H1 (cell line): ENCODE measurements at regions not wholly inside any gene's neighbourhood (a gene's known extent, or its start where the extent isn't known, plus 50 kb on each side); places are given as distances from the start of the nearest gene placed in this dataset.

ENCODE experiments used
- CTCF ChIA-PET: fragments of 300-600 bp; sonication (Branson Sonifier 250); formaldehyde crosslinking; loops from one replicate; lab custom pipeline; 2021; ENCODE audit not compliant: partially characterized antibody; lab: Charles Lee
- POLR2A ChIA-PET: fragments of 300-600 bp; sonication (Branson Sonifier 250); formaldehyde crosslinking; loops from one replicate; lab custom pipeline; 2021; ENCODE audit warnings: inconsistent platforms; ENCODE audit not compliant: partially characterized antibody; lab: Charles Lee
- DNase-seq, 2 experiments: peaks; one replicate each; pipeline versions ENCODE4 v3.0.0 to v3.0.0-alpha.2; 2010 to 2022; ENCODE audit warnings: low spot score in 2 of 2, low read depth in 1 of 2, mixed read lengths in 1 of 2
- FAIRE-seq: peaks from 2 replicates; lab custom pipeline; 2011; peaks lifted over from hg19 to GRCh38; lab: Jason Lieb, UNC
- H2AFZ ChIP-seq: 2 replicates; pipeline ENCODE4 v1.8.1; 2012; ENCODE audit warnings: low read length, inconsistent platforms
- H2AK5ac ChIP-seq: 2 replicates; pipeline ENCODE4 v1.6.1; 2013; ENCODE audit warnings: low read depth, low read length
- H2BK120ac ChIP-seq: replicated peaks from 2 replicates; pipeline ENCODE3; 2013; ENCODE audit warnings: low read depth, low read length, inconsistent platforms
- H2BK12ac ChIP-seq: 2 replicates; pipeline ENCODE4 v1.6.1; 2013; ENCODE audit warnings: low read depth, low read length
- H2BK15ac ChIP-seq: 2 replicates; pipeline ENCODE4 v1.6.1; 2013; ENCODE audit warnings: low read length
- H2BK20ac ChIP-seq: 2 replicates; pipeline ENCODE4 v1.6.1; 2013; ENCODE audit warnings: low read length
- H2BK5ac ChIP-seq: 2 replicates; pipeline ENCODE4 v1.6.1; 2013; ENCODE audit warnings: low read depth, low read length
- H3K14ac ChIP-seq: 2 replicates; pipeline ENCODE4 v1.6.1; 2013; ENCODE audit warnings: inconsistent platforms; ENCODE audit not compliant: insufficient read length
- H3K18ac ChIP-seq: 2 replicates; pipeline ENCODE4 v1.6.1; 2013; ENCODE audit warnings: low read length; ENCODE audit errors: extremely low read depth
- H3K23ac ChIP-seq: 2 replicates; pipeline ENCODE4 v1.6.1; 2013; ENCODE audit warnings: inconsistent platforms; ENCODE audit not compliant: insufficient read length
- H3K23me2 ChIP-seq: 2 replicates; pipeline ENCODE4 v1.6.1; 2013; ENCODE audit warnings: low read depth, low read length
- H3K27ac ChIP-seq: 2 replicates; pipeline ENCODE4 v1.6.1; 2011; ENCODE audit warnings: low read depth, low read length, inconsistent platforms
- H3K27me3 ChIP-seq, 4 experiments: replicated peaks in 1 of 4; 1 replicate in 1 of 4; 2 replicates in 3 of 4; pipeline versions ENCODE4 v1.6.1 to v1.8.1; 2011 to 2013; ENCODE audit warnings: low read length in 3 of 4, mild to moderate bottlenecking in 3 of 4, inconsistent platforms in 2 of 4, mixed read lengths in 2 of 4, moderate library complexity in 1 of 4; ENCODE audit not compliant: control insufficient read depth in 3 of 4, insufficient read depth in 3 of 4; ENCODE audit errors: extremely low read depth in 1 of 4
- H3K36me3 ChIP-seq, 4 experiments: 2 replicates each; pipeline versions ENCODE4 v1.6.1 to v1.8.1; 2011 to 2013; ENCODE audit warnings: mild to moderate bottlenecking in 4 of 4, low read length in 3 of 4, moderate library complexity in 2 of 4, control low read depth in 1 of 4, inconsistent platforms in 1 of 4; ENCODE audit not compliant: insufficient read depth in 4 of 4, control insufficient read depth in 2 of 4
- H3K4ac ChIP-seq: replicated peaks from 2 replicates; pipeline ENCODE3; 2013; ENCODE audit warnings: low read length, low read depth, mixed read lengths, inconsistent platforms; ENCODE audit not compliant: insufficient read length
- H3K4me1 ChIP-seq, 4 experiments: replicated peaks in 1 of 4; 1 replicate in 1 of 4; 2 replicates in 3 of 4; pipeline versions ENCODE4 v1.6.1 to v1.8.1; 2011 to 2013; ENCODE audit warnings: low read length in 3 of 4, inconsistent platforms in 2 of 4, mixed read lengths in 1 of 4; ENCODE audit not compliant: insufficient read depth in 4 of 4, control insufficient read depth in 3 of 4
- H3K4me2 ChIP-seq, 2 experiments: 2 replicates each; pipeline versions ENCODE4 v1.6.1 to v1.8.1; 2011 to 2013; ENCODE audit warnings: low read depth in 2 of 2, low read length in 2 of 2, control low read depth in 1 of 2, inconsistent platforms in 1 of 2, mild to moderate bottlenecking in 1 of 2; ENCODE audit not compliant: insufficient read depth in 1 of 2
- H3K4me3 ChIP-seq, 4 experiments: fragments of 200-600, 300-600 bp in 1 of 4; sonication (generic), shearing (Covaris generic), sonication (Bioruptor Twin) in 1 of 4; 2 replicates each; pipeline versions ENCODE4 v1.5.1 to v1.8.1; 2011 to 2016; ENCODE audit warnings: low read length in 4 of 4, low read depth in 3 of 4, control low read depth in 2 of 4, inconsistent platforms in 2 of 4, mild to moderate bottlenecking in 2 of 4, mixed read lengths in 1 of 4, moderate library complexity in 1 of 4; ENCODE audit not compliant: insufficient read depth in 2 of 4; ENCODE audit errors: extremely low read depth in 1 of 4
- H3K56ac ChIP-seq: replicated peaks from 2 replicates; pipeline ENCODE3; 2013; ENCODE audit warnings: low read depth, mild to moderate bottlenecking, mixed read lengths, low read length, inconsistent platforms; ENCODE audit not compliant: insufficient read length
- H3K79me1 ChIP-seq: 2 replicates; pipeline ENCODE4 v1.6.1; 2013; ENCODE audit warnings: low read depth, low read length, control low read depth
- H3K79me2 ChIP-seq, 2 experiments: 2 replicates each; pipeline versions ENCODE4 v1.6.1 to v1.8.1; 2012 to 2013; ENCODE audit warnings: low read length in 2 of 2, mild to moderate bottlenecking in 2 of 2, inconsistent platforms in 1 of 2; ENCODE audit not compliant: insufficient read depth in 2 of 2, control insufficient read depth in 1 of 2
- H3K9ac ChIP-seq, 4 experiments: replicated peaks in 1 of 4; 1 replicate in 1 of 4; 2 replicates in 3 of 4; pipeline versions ENCODE4 v1.6.1 to v1.8.1; 2011 to 2013; ENCODE audit warnings: low read depth in 3 of 4, low read length in 3 of 4, control low read depth in 2 of 4, mild to moderate bottlenecking in 2 of 4, moderate library complexity in 2 of 4, inconsistent platforms in 1 of 4; ENCODE audit errors: extremely low read depth in 1 of 4
- H3K9me3 ChIP-seq, 2 experiments: 2 replicates each; pipeline versions ENCODE4 v1.6.1 to v1.8.1; 2012 to 2013; ENCODE audit warnings: mild to moderate bottlenecking in 2 of 2, moderate library complexity in 2 of 2, control low read depth in 1 of 2, inconsistent platforms in 1 of 2, low read depth in 1 of 2, low read length in 1 of 2, mixed read lengths in 1 of 2; ENCODE audit not compliant: insufficient read depth in 2 of 2
- H4K20me1 ChIP-seq, 2 experiments: replicated peaks in 1 of 2; 2 replicates each; pipeline versions ENCODE3 to v1.8.1; 2011 to 2013; ENCODE audit warnings: inconsistent platforms in 2 of 2, low read length in 2 of 2, mild to moderate bottlenecking in 1 of 2; ENCODE audit not compliant: insufficient read depth in 2 of 2, control insufficient read depth in 1 of 2
- H4K5ac ChIP-seq: 2 replicates; pipeline ENCODE4 v1.6.1; 2013; ENCODE audit warnings: low read length, low read depth, mixed read lengths, inconsistent platforms; ENCODE audit not compliant: insufficient read length
- H4K8ac ChIP-seq: 2 replicates; pipeline ENCODE4 v1.8.0; 2013; ENCODE audit warnings: mild to moderate bottlenecking, moderate library complexity, low read length, inconsistent platforms; ENCODE audit not compliant: insufficient read depth; ENCODE audit errors: extremely low read depth
- H4K91ac ChIP-seq: replicated peaks from 2 replicates; pipeline ENCODE3; 2013; ENCODE audit warnings: low read length, mixed read lengths, inconsistent platforms; ENCODE audit not compliant: insufficient read length
- CREB1 ChIP-seq: IDR thresholded peaks from 2 replicates; pipeline ENCODE4 v1.6.1; 2012; ENCODE audit warnings: inconsistent platforms
- JUND ChIP-seq: IDR thresholded peaks from 2 replicates; pipeline ENCODE4 v1.6.1; 2011; ENCODE audit warnings: mild to moderate bottlenecking, improper control_type of control experiment, low read length
- NANOG ChIP-seq: IDR thresholded peaks from 2 replicates; pipeline ENCODE4 v1.6.1; 2011; ENCODE audit warnings: low read length, low read depth, mild to moderate bottlenecking, inconsistent platforms; ENCODE audit not compliant: insufficient read depth, poor library complexity, severe bottlenecking
- SIN3A ChIP-seq, 2 experiments: IDR thresholded peaks in 1 of 2; conservative IDR thresholded peaks in 1 of 2; 2 replicates each; pipeline ENCODE4 v1.6.1; 2011 to 2012; ENCODE audit warnings: low read length in 2 of 2, improper control_type of control experiment in 1 of 2, low read depth in 1 of 2, mild to moderate bottlenecking in 1 of 2
- TBP ChIP-seq: IDR thresholded peaks from 2 replicates; pipeline ENCODE4 v1.6.1; 2011; ENCODE audit warnings: low read depth, low read length, improper control_type of control experiment
- TCF12 ChIP-seq: IDR thresholded peaks from 2 replicates; pipeline ENCODE4 v1.6.1; 2011; ENCODE audit warnings: low read depth, mild to moderate bottlenecking, low read length
- WGBS, 2 experiments: shearing (Covaris generic) in 1 of 2; methylation state at CpG; one replicate each; pipeline versions ENCODE4 v1.1.6 to v1.1.7; 2013 to 2015; ENCODE audit warnings: low lambda C conversion rate in 2 of 2, mixed read lengths in 2 of 2, inconsistent platforms in 1 of 2, low coverage in 1 of 2, missing lambda C conversion rate in 1 of 2; ENCODE audit not compliant: insufficient replicate concordance in 2 of 2, insufficient coverage in 1 of 2, insufficient read length in 1 of 2; ENCODE audit errors: extremely low coverage in 1 of 2, missing lambda C conversion rate in 1 of 2; 5-methylcytosine and 5-hydroxymethylcytosine counted together

DNA sequence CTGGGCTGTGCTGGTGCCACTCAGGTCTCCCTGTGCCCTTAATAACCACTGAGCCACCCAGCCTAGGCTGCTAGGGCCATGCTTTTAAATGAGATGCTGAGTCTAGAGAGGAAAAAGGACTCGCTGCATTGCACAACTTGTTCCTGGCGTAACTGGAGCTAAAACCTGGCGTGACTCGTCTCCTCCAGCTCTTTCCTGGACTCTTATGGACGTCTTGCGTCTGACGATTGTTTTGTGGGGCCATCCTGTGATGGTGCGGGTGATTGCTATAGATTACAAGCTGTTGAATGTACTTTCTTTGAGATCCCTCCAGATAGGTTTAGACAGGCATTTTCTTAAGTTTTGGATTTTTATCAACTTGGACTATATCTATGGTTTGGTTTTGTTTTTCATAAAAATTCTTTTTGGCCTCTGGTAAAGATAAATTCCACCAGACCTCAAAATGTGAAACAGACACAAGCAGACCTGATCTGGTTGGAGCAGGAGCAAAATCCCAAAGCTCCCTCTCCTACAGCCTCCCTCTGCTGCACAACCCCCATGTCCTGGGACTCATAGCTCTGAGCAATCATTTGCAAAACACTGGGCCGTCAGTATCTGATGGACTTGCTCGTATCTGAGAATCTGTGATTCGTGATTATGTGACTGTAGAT is 230.3 kb downstream of the ARHGAP12 start:
- H3K4ac ChIP-seq, result no peak overlapping the region
- H3K4me2 ChIP-seq, result no peak overlapping the region
- no peaks in the 10 kb centered on the region for H3K79me2 ChIP-seq
- H2BK15ac ChIP-seq, result no peak overlapping the region
- H4K8ac ChIP-seq, result no peak overlapping the region; the same call in 1 of the 2 replicates
- H3K9me3 ChIP-seq, result peaks cover 10 to 12% of the 10 kb centered on the region in 2 experiments
- TF ChIP-seq NANOG, result no peak
- TF ChIP-seq CREB1, result no peak
- no peak for TF ChIP-seq SIN3A (conservative IDR thresholded peaks at IDR 0.05 in 1 of 2, IDR thresholded peaks at IDR 0.05 in 1 of 2; ENCODE audit: low read depth in 1 of 2, low read length in 2 of 2)
- no peak for TF ChIP-seq TCF12
- TF ChIP-seq TBP, result no peak
- TF ChIP-seq JUND, result no peak
- no peak overlapping the region for H3K4me3 ChIP-seq
- H2BK5ac ChIP-seq, result no peak overlapping the region
- no peak overlapping the region for H3K14ac ChIP-seq
- 94% methylated on average over 11 of the region's 11 CpGs; no CpG with 5 or more reads in 1 of the 2 experiments for WGBS, 2 experiments
- H2BK120ac ChIP-seq, result no peak overlapping the region
- H3K23me2 ChIP-seq, result no peaks in the 10 kb centered on the region
- ChIA-PET CTCF (interaction anchor here (0.9 kb wide), 1 partner anchor 72 kb away, joined by 6 read pairs; no protein-coding TSS in a partner anchor), POLR2A (no interaction called here)
- no peak overlapping the region for H2AK5ac ChIP-seq
- no peak overlapping the region for H3K23ac ChIP-seq
- no peaks in the 10 kb centered on the region for H3K79me1 ChIP-seq
- H2AFZ ChIP-seq, result no peak overlapping the region
- H3K27ac ChIP-seq, result no peak overlapping the region
- peaks cover 4 to 17% (median 11%) of the 10 kb centered on the region in 4 experiments for H3K4me1 ChIP-seq
- H3K36me3 ChIP-seq, result no peaks in the 10 kb centered on the region
- no peak overlapping the region for H2BK12ac ChIP-seq
- DNase-seq (no peak), FAIRE-seq (no peak)
- no peak overlapping the region for H4K5ac ChIP-seq
- H3K9ac ChIP-seq, result no peak overlapping the region
- H3K56ac ChIP-seq, result no peak overlapping the region
- no peak overlapping the region for H2BK20ac ChIP-seq
- no peaks in the 10 kb centered on the region for H4K20me1 ChIP-seq
- no peaks in the 10 kb centered on the region for H3K27me3 ChIP-seq
- H4K91ac ChIP-seq, result no peak overlapping the region
- H3K18ac ChIP-seq, result 0 out of 2 replicates have a peak overlapping the region, but pooled peaks have one; percentile 24
